HG03097 (cell line): ENCODE measurements at regions not wholly inside any gene's neighbourhood (a gene's known extent, or its start where the extent isn't known, plus 50 kb on each side); places are given as distances from the start of the nearest gene placed in this dataset.
"Not testable (repeated sequence)": the region's sequence is repeated elsewhere in the genome, so short reads cannot be mapped to it uniquely, and the experiment has no call there.

Experiments used
- ATAC-seq: cut with Tn5 transposase; IDR thresholded peaks from one replicate; pipeline ENCODE4 v1.9.1; 2021; ENCODE audit not compliant: unreplicated experiment, low FRiP score

DNA sequence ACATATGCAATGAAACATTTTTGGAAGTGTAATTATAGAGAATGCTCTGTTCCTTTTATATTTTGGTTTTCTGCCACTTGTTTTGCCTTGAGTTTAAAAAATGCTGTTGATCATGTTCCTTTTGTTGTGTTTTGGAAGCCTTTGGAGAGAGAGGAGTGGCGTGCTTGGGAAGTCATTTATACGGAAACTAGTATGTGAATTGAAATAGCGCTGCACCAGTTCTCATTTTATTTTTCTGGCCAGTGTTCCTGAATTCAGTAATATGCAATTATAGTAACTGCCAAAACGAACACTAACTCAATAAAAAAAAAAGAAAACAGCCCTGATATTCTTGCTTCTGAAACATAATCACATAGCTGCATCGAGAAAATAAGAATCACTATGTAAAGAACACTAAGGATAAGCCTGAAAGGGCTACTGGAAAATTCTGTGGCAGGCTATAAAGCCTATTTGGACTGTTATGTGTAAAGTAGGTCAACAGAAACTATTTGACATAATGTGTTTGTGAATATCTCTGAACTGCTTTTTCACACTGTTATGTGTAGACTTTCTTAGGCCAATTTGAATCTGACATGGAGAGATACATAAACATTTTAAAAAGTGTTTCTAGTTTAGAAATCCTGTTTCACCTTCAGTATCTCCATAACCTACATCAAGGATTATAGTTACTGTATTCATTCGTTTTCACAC lies 742.0 kb downstream of the KCNT2 start:
- ATAC-seq: no peak

GRCh38 chr1:195851804-195852203 lies 756.4 kb downstream of the KCNT2 start:
- no peak for ATAC-seq

DNA sequence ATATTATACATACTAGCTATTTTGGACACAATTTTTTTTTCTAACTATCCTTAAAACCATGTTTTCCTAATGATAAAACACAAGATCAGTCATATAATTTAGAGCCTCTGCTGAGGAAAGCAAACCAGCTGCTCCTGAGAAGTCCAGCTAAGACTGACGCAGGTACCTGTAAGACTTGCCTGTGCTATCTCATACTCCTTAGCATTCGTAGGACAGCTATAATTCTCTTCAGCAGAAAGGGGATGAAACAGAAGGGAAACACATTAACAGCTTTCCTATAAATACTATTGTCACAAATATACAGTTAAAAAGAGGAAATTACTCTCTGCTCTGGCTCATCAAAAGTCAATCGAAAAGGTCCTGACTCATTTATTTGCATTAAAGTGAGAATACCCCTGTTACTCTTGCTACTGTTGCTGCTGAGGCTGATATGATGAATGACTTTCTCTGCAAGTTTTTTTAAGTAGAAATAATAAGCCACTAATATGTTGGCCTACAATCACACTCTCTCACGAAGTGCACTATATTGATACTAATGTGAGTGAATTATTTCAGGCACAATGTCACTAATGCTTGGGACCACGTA lies 757.1 kb downstream of the KCNT2 start:
- ATAC-seq: no peak

GRCh38 chr1:195849180-195849579 lies 759.1 kb downstream of the KCNT2 start:
- no peak for ATAC-seq

- not testable (repeated sequence) for ATAC-seq
Measured at GRCh38 chr1:195847957-195848875, 760.0 kb downstream of the KCNT2 start.

GRCh38 chr1:195831789-195832188 lies 776.5 kb downstream of the KCNT2 start:
- no peak for ATAC-seq

DNA sequence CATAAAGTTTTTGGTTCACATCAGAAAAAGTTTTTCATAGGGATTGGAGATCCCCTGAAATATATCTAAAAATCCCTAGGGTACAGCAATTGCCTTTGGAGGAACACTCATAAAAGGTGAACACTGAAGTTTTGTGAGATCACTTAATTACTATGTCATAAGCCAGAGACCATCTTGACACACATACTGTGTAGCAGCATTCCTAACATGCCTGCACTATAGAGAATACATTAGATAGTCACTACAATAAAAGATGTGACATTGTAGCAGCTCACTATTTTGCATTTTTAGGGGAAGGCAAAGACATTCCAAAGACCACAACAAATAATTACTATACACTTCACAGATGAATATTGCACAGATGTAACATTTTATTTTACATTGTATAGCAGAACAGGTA lies 779.9 kb downstream of the KCNT2 start:
- no peak for ATAC-seq

GRCh38 chr1:195820925-195821324 lies 787.3 kb downstream of the KCNT2 start:
- no peak for ATAC-seq

GRCh38 chr1:195806060-195806459 lies 802.2 kb downstream of the KCNT2 start:
- no peak for ATAC-seq

- ATAC-seq: no peak
Measured at GRCh38 chr1:195804547-195804946, 803.7 kb downstream of the KCNT2 start.

DNA sequence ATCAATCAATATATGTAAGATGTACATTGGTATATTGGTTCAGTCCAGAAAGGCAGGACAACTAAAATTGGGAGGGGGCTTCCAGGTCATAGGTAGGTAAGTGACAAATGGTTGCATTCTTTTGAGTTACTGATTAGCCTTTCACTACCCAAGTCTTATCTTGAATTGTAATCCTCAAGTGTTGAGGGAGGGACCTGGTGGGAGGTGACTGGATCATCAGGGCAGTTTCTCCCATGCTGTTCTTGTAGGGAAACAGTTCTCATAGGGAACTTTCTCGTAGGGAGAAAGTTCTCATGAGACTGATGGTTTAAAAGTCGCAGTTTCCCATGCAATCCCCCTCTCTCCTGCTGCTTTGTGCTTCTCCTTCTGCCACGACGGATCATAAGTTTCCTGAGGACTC lies 809.2 kb downstream of the KCNT2 start:
- ATAC-seq: no peak

- no peak for ATAC-seq
Measured at GRCh38 chr1:195794225-195794624, 814.0 kb downstream of the KCNT2 start.

GRCh38 chr1:195791796-195792195 lies 816.4 kb downstream of the KCNT2 start:
- no peak for ATAC-seq

GRCh38 chr1:195790514-195791168 lies 817.6 kb downstream of the KCNT2 start:
- ATAC-seq: no peak

GRCh38 chr1:195789321-195789720 lies 818.9 kb downstream of the KCNT2 start:
- ATAC-seq: no peak

GRCh38 chr1:195788721-195789120 lies 819.5 kb downstream of the KCNT2 start:
- ATAC-seq: no peak

- ATAC-seq: no peak
Measured at GRCh38 chr1:195785830-195786229, 822.4 kb downstream of the KCNT2 start.

- no peak for ATAC-seq
Measured at GRCh38 chr1:195773931-195774330, 834.3 kb downstream of the KCNT2 start.

DNA sequence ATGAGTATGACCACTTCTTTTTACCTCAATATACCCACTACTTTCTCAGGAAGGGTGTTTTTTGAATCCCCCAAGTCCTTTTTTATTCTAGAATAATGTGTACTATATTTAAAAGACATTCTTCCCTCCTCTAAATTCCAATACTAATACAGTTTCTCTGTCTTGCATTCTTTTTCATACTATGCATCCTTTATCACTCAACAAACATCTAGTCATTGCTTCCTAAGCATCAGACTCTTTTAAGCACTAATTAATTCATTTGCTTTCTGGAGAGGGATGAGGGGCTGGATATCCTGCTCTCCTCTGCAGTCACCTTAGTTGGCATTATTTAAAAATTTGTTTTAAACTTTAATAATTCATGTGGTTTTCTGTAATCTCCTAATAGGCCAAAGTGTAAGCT lies 838.8 kb downstream of the KCNT2 start:
- no peak for ATAC-seq

- ATAC-seq: no peak
Measured at GRCh38 chr1:195768936-195769335, 839.3 kb downstream of the KCNT2 start.

DNA sequence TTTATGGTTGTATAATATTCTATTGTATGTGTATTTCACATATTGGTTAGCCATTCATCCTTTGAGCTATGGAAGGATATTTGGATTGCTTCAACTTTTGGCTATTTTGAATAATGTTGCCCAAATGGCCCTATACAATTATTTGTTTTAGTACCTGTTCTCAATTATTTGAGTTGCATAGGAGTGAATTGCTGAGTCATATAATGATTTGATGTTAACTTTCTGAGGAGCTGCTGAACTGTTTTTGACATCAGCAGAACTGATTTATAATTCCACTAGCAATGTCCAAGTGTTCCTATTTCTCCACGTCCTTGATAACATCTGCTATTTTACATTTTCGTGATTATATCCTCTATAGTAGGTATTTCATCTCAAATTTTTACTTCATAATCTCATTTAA lies 839.9 kb downstream of the KCNT2 start:
- ATAC-seq: no peak
